ENCODE measurements at regions not wholly inside any gene's neighbourhood (a gene's known extent, or its start where the extent isn't known, plus 50 kb on each side); places are given as distances from the start of the nearest gene placed in this dataset.
"Not testable (repeated sequence)": the region's sequence is repeated elsewhere in the genome, so short reads cannot be mapped to it uniquely, and the experiment has no call there.

DNA sequence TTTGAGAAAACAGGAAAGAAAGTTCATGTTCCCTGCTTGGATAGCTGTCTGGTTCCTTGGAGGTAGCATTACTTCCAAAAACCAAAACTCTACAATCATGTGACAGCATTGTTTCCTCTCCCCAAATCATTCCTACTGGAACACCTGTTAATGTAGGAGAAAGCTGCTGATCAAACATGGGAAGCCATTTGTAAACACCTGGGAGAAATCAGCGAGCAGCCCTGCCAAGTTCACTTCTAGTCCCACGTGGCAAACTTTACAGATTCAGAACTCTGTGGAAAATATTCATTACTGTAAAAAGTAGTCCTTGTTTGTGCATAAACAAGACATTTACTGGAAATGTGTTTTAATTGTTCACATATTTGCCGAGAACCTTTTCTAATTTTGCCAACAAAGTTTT lies 275.5 kb upstream of the AZI2 start:
- TF ChIP-seq EZH2 (IDR thresholded peaks at IDR 0.05; ENCODE audit: low read length, missing control alignments): no peak
- TF ChIP-seq, protein P1, sequence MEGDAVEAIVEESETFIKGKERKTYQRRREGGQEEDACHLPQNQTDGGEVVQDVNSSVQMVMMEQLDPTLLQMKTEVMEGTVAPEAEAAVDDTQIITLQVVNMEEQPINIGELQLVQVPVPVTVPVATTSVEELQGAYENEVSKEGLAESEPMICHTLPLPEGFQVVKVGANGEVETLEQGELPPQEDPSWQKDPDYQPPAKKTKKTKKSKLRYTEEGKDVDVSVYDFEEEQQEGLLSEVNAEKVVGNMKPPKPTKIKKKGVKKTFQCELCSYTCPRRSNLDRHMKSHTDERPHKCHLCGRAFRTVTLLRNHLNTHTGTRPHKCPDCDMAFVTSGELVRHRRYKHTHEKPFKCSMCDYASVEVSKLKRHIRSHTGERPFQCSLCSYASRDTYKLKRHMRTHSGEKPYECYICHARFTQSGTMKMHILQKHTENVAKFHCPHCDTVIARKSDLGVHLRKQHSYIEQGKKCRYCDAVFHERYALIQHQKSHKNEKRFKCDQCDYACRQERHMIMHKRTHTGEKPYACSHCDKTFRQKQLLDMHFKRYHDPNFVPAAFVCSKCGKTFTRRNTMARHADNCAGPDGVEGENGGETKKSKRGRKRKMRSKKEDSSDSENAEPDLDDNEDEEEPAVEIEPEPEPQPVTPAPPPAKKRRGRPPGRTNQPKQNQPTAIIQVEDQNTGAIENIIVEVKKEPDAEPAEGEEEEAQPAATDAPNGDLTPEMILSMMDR (conservative IDR thresholded peaks at IDR 0.05 in 1 of 2, IDR thresholded peaks at IDR 0.05 in 1 of 2; ENCODE audit: low read depth in 1 of 2, low read length in 2 of 2): no peak
- no peak overlapping the region for H3K4me3 ChIP-seq (replicated peaks in 1 of 4; ENCODE audit: control extremely low read depth in 1 of 4, insufficient read depth in 1 of 4, low read depth in 3 of 4, low read length in 4 of 4)
- no peaks in the 10 kb centered on the region for H4K20me1 ChIP-seq (ENCODE audit: control insufficient read depth, extremely low read depth, insufficient read depth, low read length)
- no peaks in the 10 kb centered on the region for H3K4me1 ChIP-seq (ENCODE audit: control insufficient read depth, extremely low read depth, insufficient read depth, low read length)
- no peak overlapping the region for H3K9ac ChIP-seq (ENCODE audit: insufficient read depth, low read length)
- H3K4me2 ChIP-seq (ENCODE audit: extremely low read depth, insufficient read depth, low read length): no peak overlapping the region
- no peaks in the 10 kb centered on the region for H3K79me2 ChIP-seq (ENCODE audit: control insufficient read depth, insufficient read depth, low read length)
- no peak for DNase-seq (ENCODE audit: low read depth in 2 of 2)
- H3K36me3 ChIP-seq (ENCODE audit: control insufficient read depth, insufficient read depth, low read length): no peaks in the 10 kb centered on the region
- no peaks in the 10 kb centered on the region for H3K27me3 ChIP-seq (ENCODE audit: control insufficient read depth, insufficient read depth, low read length)
- no peak overlapping the region for H3K27ac ChIP-seq (ENCODE audit: insufficient read depth, low read length)
- H3K9me3 ChIP-seq (ENCODE audit: control insufficient read depth, insufficient read depth, low read depth, low read length): no peaks in the 10 kb centered on the region
- no peak overlapping the region for H2AFZ ChIP-seq (ENCODE audit: low read length)

DNA sequence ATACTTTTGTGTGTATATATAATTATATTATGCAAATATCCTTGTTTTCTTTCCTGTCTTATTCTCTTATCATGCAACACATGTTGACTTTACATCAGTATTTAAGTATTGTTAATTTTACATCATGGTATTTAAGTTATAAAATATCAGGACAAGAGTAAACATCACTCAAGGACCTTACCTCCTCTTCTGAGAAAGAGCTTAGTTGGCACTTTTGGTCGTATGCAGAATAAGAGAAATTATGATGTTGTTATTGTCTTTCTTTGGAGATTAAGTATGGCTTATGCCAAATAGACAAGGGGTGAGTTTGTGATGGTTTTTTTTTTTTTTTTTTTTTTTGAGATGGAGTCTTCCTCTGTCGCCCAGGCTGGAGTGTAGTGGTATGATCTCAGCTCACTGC lies 279.2 kb upstream of the AZI2 start:
- H3K4me3 ChIP-seq (replicated peaks in 1 of 4; ENCODE audit: control extremely low read depth in 1 of 4, insufficient read depth in 1 of 4, low read depth in 3 of 4, low read length in 4 of 4); H3K27ac ChIP-seq (ENCODE audit: insufficient read depth, low read length); H3K9ac ChIP-seq (ENCODE audit: insufficient read depth, low read length); H3K79me2 ChIP-seq (ENCODE audit: control insufficient read depth, insufficient read depth, low read length); H2AFZ ChIP-seq (ENCODE audit: low read length); H3K9me3 ChIP-seq (ENCODE audit: control insufficient read depth, insufficient read depth, low read depth, low read length); DNase-seq (ENCODE audit: low read depth in 2 of 2); H4K20me1 ChIP-seq (ENCODE audit: control insufficient read depth, extremely low read depth, insufficient read depth, low read length); H3K4me1 ChIP-seq (ENCODE audit: control insufficient read depth, extremely low read depth, insufficient read depth, low read length); H3K36me3 ChIP-seq (ENCODE audit: control insufficient read depth, insufficient read depth, low read length); H3K4me2 ChIP-seq (ENCODE audit: extremely low read depth, insufficient read depth, low read length); H3K27me3 ChIP-seq (ENCODE audit: control insufficient read depth, insufficient read depth, low read length): not testable (repeated sequence)

DNA sequence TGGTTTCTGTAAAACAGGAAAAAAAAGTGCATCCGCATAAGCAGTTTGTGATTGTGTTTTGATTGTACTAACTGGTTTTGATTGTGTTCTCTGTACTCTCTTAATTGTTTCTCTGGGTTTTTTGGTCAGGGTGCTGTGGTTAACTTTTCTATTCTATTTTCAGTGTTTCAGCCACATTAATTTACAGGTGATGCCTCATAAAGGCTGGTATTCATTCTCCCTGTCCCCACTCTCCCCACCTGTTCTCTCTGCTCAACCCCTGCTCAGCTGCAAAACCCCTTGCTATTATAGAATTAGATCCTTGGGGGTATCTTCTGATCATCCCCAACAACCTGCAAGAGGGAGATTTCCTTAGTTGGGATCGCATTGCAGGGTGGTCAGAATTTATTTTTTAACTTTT lies 285.4 kb upstream of the AZI2 start:
- TF ChIP-seq EZH2 (IDR thresholded peaks at IDR 0.05; ENCODE audit: low read length, missing control alignments): no peak
- TF ChIP-seq, protein P1 (conservative IDR thresholded peaks at IDR 0.05 in 1 of 2, IDR thresholded peaks at IDR 0.05 in 1 of 2; ENCODE audit: low read depth in 1 of 2, low read length in 2 of 2): no peak
- Histone ChIP-seq H3K4me1 (ENCODE audit: control insufficient read depth, extremely low read depth, insufficient read depth, low read length) (no peaks in the 10 kb centered on the region), H3K4me2 (ENCODE audit: extremely low read depth, insufficient read depth, low read length) (no peak overlapping the region), H3K27ac (ENCODE audit: insufficient read depth, low read length) (no peak overlapping the region), H2AFZ (ENCODE audit: low read length) (no peak overlapping the region), H3K9ac (ENCODE audit: insufficient read depth, low read length) (no peak overlapping the region), H3K27me3 (ENCODE audit: control insufficient read depth, insufficient read depth, low read length) (no peaks in the 10 kb centered on the region), H4K20me1 (ENCODE audit: control insufficient read depth, extremely low read depth, insufficient read depth, low read length) (no peaks in the 10 kb centered on the region), H3K79me2 (ENCODE audit: control insufficient read depth, insufficient read depth, low read length) (no peaks in the 10 kb centered on the region), H3K4me3 (replicated peaks in 1 of 4; ENCODE audit: control extremely low read depth in 1 of 4, insufficient read depth in 1 of 4, low read depth in 3 of 4, low read length in 4 of 4) (no peak overlapping the region), H3K36me3 (ENCODE audit: control insufficient read depth, insufficient read depth, low read length) (no peaks in the 10 kb centered on the region), H3K9me3 (ENCODE audit: control insufficient read depth, insufficient read depth, low read depth, low read length) (no peaks in the 10 kb centered on the region)
- DNase-seq (ENCODE audit: low read depth in 2 of 2): no peak

DNA sequence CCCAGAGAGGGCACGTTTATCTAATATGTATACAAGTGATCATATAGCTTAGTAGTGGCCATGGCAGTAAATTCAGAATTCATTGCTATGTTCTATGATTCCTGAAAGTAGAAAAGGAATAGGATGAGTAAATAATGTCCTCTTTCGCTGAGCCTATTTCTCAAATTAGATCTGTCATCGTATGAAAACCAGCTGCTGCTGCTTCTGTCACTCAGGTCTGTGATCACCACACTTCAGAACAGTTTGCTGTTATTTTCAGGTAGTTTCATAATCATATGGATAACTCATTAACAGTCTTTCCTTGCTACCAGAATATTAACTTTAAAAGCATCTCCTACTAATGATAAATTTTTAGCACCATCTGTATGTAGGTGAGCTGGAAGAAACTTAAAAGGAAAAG lies 289.1 kb upstream of the AZI2 start:
- DNase-seq (ENCODE audit: low read depth in 2 of 2): no peak
- TF ChIP-seq EZH2 (IDR thresholded peaks at IDR 0.05; ENCODE audit: low read length, missing control alignments): no peak
- TF ChIP-seq, protein P1 (conservative IDR thresholded peaks at IDR 0.05 in 1 of 2, IDR thresholded peaks at IDR 0.05 in 1 of 2; ENCODE audit: low read depth in 1 of 2, low read length in 2 of 2): no peak
- no peak overlapping the region for H3K27ac ChIP-seq (ENCODE audit: insufficient read depth, low read length)
- no peaks in the 10 kb centered on the region for H3K4me1 ChIP-seq (ENCODE audit: control insufficient read depth, extremely low read depth, insufficient read depth, low read length)
- no peaks in the 10 kb centered on the region for H3K9me3 ChIP-seq (ENCODE audit: control insufficient read depth, insufficient read depth, low read depth, low read length)
- H3K4me3 ChIP-seq (replicated peaks in 1 of 4; ENCODE audit: control extremely low read depth in 1 of 4, insufficient read depth in 1 of 4, low read depth in 3 of 4, low read length in 4 of 4): no peak overlapping the region
- H3K79me2 ChIP-seq (ENCODE audit: control insufficient read depth, insufficient read depth, low read length): no peaks in the 10 kb centered on the region
- H3K36me3 ChIP-seq (ENCODE audit: control insufficient read depth, insufficient read depth, low read length): no peaks in the 10 kb centered on the region
- H2AFZ ChIP-seq (ENCODE audit: low read length): no peak overlapping the region
- H4K20me1 ChIP-seq (ENCODE audit: control insufficient read depth, extremely low read depth, insufficient read depth, low read length): no peaks in the 10 kb centered on the region
- no peak overlapping the region for H3K4me2 ChIP-seq (ENCODE audit: extremely low read depth, insufficient read depth, low read length)
- no peaks in the 10 kb centered on the region for H3K27me3 ChIP-seq (ENCODE audit: control insufficient read depth, insufficient read depth, low read length)
- no peak overlapping the region for H3K9ac ChIP-seq (ENCODE audit: insufficient read depth, low read length)

Measured in fibroblast of lung (primary cell).